Activated T-helper 17 cell treated with anti-CD3 and anti-CD28 coated beads, Interleukin-2, amount 50 U/mL, for 72 hours (primary cell): ENCODE measurements at regions not wholly inside any gene's neighbourhood (a gene's known extent, or its start where the extent isn't known, plus 50 kb on each side); places are given as distances from the start of the nearest gene placed in this dataset.

Experiments used
- ATAC-seq: fragments of 150-1000 bp; cut with Tn5 transposase; replicated peaks from 2 replicates; pipeline ENCODE4 v1.10.0; 2021; ENCODE audit warnings: mild to moderate bottlenecking, moderate library complexity
- H3K27ac Mint-ChIP-seq: one replicate; pipeline ENCODE4 v1.8.0; 2022; ENCODE audit warnings: mixed read lengths
- H3K27me3 Mint-ChIP-seq: one replicate; pipeline ENCODE4 v1.8.0; 2022; ENCODE audit warnings: mixed read lengths
- H3K36me3 Mint-ChIP-seq: one replicate; pipeline ENCODE4 v1.8.0; 2022; ENCODE audit warnings: low read depth, mild to moderate bottlenecking, mixed read lengths
- H3K4me1 Mint-ChIP-seq: one replicate; pipeline ENCODE4 v1.8.0; 2022; ENCODE audit warnings: mixed read lengths
- H3K4me3 Mint-ChIP-seq: one replicate; pipeline ENCODE4 v1.8.0; 2022; ENCODE audit warnings: mild to moderate bottlenecking, mixed read lengths
- H3K9me3 Mint-ChIP-seq: one replicate; pipeline ENCODE4 v1.8.0; 2022; ENCODE audit warnings: mixed read lengths

DNA sequence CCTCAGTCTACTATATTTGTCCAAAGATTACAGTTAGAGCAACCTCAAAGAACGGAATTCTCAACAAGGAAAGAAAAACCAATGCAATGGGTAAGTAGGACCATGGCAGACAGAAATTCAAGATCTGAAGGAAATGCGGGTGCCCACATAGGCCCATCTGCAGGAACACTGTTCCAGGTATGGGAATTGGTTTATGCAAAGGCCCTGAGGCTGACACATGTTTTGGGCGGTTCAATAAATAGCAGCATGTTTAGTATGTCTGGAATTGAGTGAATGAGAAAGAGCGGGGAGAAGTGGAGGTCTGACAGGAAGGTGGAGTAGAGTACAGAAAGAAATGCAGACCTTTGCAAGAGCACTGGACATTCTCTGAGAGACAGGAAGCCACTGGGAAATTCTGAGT lies 164.7 kb upstream of the KLF12 start:
- H3K27ac Mint-ChIP-seq = no peak overlapping the region
- H3K4me1 Mint-ChIP-seq = peaks cover 7% of the 10 kb centered on the region
- no peaks in the 10 kb centered on the region for H3K36me3 Mint-ChIP-seq
- H3K4me3 Mint-ChIP-seq = no peak overlapping the region
- ATAC-seq = no peak
- H3K9me3 Mint-ChIP-seq = no peaks in the 10 kb centered on the region
- H3K27me3 Mint-ChIP-seq = no peaks in the 10 kb centered on the region

DNA sequence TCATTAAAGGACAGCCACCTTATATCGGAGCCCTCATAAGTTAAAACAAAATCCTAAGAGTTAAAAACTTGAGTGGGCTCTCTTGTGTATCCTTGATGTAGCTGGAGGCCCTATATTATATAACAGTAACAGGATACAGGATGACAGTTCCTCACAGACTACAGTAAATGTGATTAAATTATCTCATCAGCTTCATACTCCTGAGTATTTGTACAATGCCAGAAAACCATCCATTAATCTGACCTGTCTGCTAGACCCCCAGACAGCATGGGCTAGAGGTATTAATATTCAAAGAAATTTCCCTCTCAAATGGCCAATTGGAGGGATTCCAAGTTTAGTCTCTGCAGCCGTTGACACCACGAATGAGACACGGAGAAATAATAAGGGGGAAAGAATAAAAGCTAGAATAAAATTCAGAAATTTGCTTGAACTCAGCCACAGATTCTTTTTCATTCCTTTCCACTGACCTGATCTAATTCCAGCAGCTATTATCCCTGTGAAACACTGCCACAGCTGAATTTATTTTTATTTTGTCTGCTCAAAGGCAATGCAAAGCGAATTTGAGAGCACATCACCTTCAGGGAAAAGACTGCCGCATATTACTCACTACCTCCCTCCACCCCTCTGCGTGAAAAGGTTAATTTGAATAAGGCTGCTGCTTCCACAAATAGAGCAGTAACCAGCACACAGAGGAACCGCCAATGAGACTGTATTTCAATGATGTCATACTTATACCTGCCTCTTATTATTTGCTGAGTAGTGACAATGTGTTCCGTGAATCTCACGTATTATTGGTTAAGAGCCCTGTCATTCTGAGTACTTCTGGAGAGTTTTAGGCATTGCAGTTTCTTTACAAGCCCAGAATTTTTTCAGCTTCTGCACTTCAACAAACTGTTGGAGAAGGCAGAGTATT lies 155.9 kb upstream of the KLF12 start:
- no peak overlapping the region for H3K4me3 Mint-ChIP-seq
- no peak overlapping the region for H3K27ac Mint-ChIP-seq
- H3K4me1 Mint-ChIP-seq = peaks cover 35% of the 10 kb centered on the region
- no peaks in the 10 kb centered on the region for H3K36me3 Mint-ChIP-seq
- no peaks in the 10 kb centered on the region for H3K9me3 Mint-ChIP-seq
- ATAC-seq = peak; percentile 65
- no peaks in the 10 kb centered on the region for H3K27me3 Mint-ChIP-seq

DNA sequence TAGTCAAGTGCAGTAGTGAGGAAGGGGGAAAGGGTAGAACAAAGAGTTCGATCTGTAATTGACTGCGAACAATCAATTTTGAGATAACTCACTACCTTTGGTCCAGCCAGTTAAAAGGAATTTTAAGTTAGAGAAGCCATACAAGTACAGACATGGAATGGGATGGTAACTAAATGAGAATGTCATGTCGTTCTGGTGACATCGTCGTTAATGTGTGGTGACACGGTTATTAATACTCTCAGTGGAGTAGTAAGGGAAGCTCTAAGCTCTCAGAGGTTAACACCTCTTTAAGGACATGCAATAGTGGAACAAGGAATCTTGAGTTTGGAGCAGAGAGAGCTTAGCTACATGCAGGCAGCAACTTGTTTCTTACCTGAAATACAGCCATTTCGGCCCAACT lies 154.9 kb upstream of the KLF12 start:
- no peak overlapping the region for H3K4me3 Mint-ChIP-seq
- H3K4me1 Mint-ChIP-seq = peaks cover 36% of the 10 kb centered on the region
- no peak for ATAC-seq
- H3K27me3 Mint-ChIP-seq = no peaks in the 10 kb centered on the region
- H3K36me3 Mint-ChIP-seq = no peaks in the 10 kb centered on the region
- H3K9me3 Mint-ChIP-seq = no peaks in the 10 kb centered on the region
- H3K27ac Mint-ChIP-seq = no peak overlapping the region

DNA sequence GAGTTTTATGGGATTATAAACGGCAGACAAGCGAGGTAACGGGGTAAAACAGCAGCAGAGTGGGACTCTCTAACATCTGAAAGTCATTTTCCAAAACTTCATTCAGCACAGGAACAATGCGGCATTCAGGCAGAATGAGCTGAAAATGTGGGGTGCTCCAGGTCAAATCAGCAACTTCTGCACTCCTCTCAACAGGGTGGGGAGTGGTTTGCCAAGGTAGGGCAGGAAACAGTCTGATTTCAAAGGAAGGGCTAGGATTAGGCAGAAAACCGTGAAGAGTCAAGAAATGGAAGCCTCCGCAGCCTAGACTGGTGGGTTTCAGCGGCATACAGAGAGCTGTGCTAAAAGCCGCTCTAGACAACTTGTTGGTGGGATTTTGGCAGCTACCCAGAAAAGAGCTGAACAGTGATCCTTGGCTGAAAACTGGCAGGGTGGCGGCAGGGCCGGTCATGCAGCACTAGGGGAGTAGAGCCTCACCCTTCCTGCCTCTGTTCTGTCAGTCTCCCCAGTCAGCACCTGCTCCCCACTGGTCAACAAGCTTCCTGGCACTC lies 154.2 kb upstream of the KLF12 start:
- no peaks in the 10 kb centered on the region for H3K9me3 Mint-ChIP-seq
- H3K36me3 Mint-ChIP-seq = no peaks in the 10 kb centered on the region
- peak overlapping the region; percentile 79 for H3K27ac Mint-ChIP-seq
- ATAC-seq = no peak
- no peaks in the 10 kb centered on the region for H3K27me3 Mint-ChIP-seq
- peak overlapping the region; percentile 68 for H3K4me3 Mint-ChIP-seq
- peaks cover 36% of the 10 kb centered on the region for H3K4me1 Mint-ChIP-seq

DNA sequence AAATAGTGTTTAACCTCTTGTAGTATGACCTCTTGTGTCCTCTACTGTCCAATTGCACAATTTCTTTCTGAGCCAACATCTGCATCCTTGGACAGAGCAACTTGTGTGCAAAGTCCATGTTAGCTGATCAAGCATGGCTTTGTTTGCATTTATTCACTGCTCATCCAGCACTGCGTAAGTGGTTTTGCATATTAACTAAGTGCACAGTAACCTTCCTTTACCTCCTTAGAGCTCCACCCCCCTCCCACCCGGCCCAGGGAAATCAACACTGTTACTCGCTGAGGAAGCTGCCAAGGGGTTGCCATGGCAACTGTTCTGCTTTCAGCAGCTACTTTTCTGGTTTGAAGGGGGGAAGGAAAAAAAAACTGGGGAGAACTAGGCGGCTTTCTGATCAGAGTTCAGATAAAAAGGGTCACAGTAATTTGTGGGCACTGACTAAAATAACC lies 153.5 kb upstream of the KLF12 start:
- no peaks in the 10 kb centered on the region for H3K36me3 Mint-ChIP-seq
- no peaks in the 10 kb centered on the region for H3K9me3 Mint-ChIP-seq
- H3K27me3 Mint-ChIP-seq = no peaks in the 10 kb centered on the region
- H3K27ac Mint-ChIP-seq = peak overlapping the region; percentile 79
- ATAC-seq = peak; percentile 59
- peak overlapping the region; percentile 68 for H3K4me3 Mint-ChIP-seq
- peaks cover 36% of the 10 kb centered on the region for H3K4me1 Mint-ChIP-seq

DNA sequence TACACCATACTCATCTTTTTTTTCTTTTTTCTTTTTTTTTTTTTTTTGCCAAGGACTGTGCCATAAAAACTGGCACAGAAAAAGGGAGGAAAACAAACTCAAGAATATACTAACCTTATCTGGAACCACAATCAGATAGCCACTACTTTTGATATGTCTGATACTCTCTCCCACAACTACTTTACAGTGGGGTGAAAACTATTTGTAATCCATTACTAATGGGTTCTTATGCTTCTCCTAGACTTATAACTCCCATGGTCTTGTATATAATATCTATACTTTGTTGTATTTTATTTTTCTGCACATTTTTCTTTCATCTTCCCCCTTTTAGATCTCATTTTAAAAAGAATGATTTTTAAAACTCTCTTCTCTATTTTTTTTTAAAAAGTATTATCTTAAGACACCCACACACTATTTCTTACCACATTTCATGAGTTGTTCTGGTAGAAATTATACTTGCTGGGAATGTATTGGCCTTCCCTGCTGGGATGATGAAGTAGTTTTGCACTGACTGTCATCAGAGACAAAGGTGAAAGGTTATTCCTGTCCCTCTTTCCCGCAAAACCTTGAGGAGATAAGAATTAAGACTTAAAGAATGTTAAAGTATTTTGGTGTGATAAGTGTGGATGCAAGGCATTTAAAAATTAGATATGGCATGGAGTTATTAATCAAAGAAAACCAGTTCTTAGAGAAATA lies 146.7 kb upstream of the KLF12 start:
- Mint-ChIP-seq H3K4me1 (peaks cover 23% of the 10 kb centered on the region), H3K27me3 (no peaks in the 10 kb centered on the region), H3K4me3 (no peak overlapping the region), H3K9me3 (peaks cover 3% of the 10 kb centered on the region), H3K36me3 (no peaks in the 10 kb centered on the region), H3K27ac (no peak overlapping the region)
- peak; percentile 74 for ATAC-seq

DNA sequence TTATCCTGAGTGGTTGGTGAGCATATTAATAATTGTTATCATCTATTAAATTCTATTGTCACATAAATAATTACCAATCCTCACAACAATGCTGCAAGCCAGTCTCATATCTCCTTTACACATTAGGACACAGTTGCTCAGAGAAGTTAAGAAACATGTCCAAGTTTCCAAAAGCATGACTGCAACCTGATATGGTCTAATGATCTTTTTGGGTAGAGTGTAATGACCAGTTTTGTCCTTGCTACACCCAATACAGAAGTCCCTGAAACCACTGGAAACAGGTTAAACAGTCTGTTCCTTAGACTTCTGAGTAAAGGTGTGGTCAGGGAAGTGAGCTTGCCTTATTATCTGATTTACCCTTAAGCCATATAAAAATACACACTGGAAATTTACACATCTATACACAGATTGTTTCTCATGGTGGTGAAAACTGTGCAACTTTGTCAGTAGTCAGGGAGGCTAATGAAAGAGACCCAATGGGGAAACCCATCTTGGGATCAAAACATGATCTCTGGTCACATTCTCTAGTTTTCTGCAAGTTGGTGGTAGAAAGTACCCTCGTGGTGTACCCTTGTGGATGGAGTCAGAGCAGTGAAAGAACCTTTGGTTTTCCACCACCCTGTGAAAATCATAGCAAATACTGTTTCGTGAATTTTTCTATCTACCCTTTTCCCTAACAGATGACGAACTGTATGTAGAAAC lies 146.0 kb upstream of the KLF12 start:
- peak; percentile 77 for ATAC-seq
- no peaks in the 10 kb centered on the region for H3K36me3 Mint-ChIP-seq

DNA sequence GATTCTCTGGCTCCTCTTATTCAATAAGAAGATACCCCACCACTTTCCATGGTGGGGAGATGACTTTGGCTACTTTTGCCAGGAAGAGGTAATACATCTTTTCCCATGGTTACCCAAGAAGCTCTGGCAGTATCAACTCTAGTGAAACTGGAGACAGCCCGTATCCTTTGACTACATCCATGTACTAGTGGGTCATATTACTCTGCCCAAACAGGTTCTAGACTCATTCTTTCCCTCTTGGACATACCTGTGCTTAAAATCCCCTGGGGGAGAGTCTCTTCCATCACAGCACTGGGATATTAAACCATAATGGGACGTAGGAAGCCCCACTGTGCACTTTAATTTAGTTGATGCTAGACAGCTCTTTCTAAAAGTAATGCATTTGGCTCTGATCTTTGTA lies 144.7 kb upstream of the KLF12 start:
- no peak overlapping the region for H3K4me3 Mint-ChIP-seq
- peaks cover 17% of the 10 kb centered on the region for H3K4me1 Mint-ChIP-seq
- ATAC-seq = no peak
- no peaks in the 10 kb centered on the region for H3K27me3 Mint-ChIP-seq
- H3K27ac Mint-ChIP-seq = no peak overlapping the region
- peaks cover 3% of the 10 kb centered on the region for H3K9me3 Mint-ChIP-seq
- no peaks in the 10 kb centered on the region for H3K36me3 Mint-ChIP-seq

More for the DNA sequence above, 146.0 kb upstream of the KLF12 start:
- peaks cover 17% of the 10 kb centered on the region for H3K4me1 Mint-ChIP-seq
- H3K9me3 Mint-ChIP-seq = peaks cover 3% of the 10 kb centered on the region
- no peaks in the 10 kb centered on the region for H3K27me3 Mint-ChIP-seq
- no peak overlapping the region for H3K4me3 Mint-ChIP-seq
- H3K27ac Mint-ChIP-seq = no peak overlapping the region

DNA sequence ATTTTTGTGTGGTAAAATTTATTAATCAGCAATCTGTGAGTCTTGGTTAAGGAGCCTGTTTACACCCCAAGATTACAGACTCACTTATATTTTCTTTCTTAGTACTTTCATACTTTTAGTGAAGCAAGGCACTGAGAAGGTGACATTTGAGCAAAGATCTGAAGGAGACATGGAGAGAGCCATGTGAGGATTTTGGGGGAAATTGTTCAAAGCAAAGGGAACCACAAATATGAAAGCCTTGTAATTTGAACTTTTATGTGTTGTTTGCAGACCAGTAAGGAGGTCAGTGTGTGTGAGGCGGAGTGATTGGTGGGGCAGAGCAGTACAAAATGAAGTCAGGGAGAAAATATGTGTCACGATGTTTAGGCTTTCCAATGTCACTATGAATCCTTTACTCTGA lies 140.7 kb upstream of the KLF12 start:
- Mint-ChIP-seq H3K27ac (no peak overlapping the region), H3K36me3 (no peaks in the 10 kb centered on the region), H3K4me3 (no peak overlapping the region), H3K4me1 (peaks cover 13% of the 10 kb centered on the region), H3K9me3 (peaks cover 3% of the 10 kb centered on the region), H3K27me3 (no peaks in the 10 kb centered on the region)
- ATAC-seq = no peak

DNA sequence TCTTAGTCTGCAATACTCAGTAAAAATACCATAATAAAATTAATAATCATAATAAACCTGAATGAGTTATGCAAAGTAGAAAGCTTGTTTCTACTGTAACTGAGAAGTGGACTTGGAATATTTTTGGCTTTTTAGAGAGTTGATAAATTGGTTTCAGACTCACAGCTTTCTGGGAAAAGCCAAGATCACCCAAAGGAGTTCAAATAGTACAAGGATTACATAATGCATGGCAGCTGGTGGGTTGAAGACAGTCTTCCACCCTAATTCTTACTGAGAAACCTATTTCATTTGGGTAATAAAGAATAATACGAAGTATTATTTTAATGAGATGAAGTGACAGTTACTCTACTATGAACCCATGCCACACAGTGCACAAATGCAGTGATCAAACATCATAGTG lies 139.4 kb upstream of the KLF12 start:
- no peaks in the 10 kb centered on the region for H3K27me3 Mint-ChIP-seq

DNA sequence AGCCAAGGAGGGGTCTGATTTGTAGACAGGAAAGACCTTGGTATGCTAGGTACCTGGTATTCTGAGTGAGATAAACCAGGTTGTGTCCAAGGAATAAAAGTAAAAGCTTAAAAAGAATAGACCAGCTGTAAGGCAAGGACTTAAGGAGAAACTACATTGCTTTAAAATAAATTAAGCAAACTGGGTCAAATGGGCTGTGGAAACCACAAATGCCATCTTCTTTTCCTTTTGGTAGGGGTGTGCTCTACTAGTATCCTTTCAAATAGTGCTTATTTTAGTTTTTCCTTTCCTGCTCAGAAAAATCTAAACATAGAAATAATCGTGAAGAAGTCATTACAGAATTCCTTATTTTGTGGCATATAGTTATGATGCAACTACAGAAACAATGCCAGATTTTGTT lies 138.6 kb upstream of the KLF12 start:
- peaks cover 3% of the 10 kb centered on the region for H3K9me3 Mint-ChIP-seq
- peaks cover 13% of the 10 kb centered on the region for H3K4me1 Mint-ChIP-seq
- H3K27me3 Mint-ChIP-seq = no peaks in the 10 kb centered on the region
- no peak for ATAC-seq
- no peak overlapping the region for H3K4me3 Mint-ChIP-seq
- H3K36me3 Mint-ChIP-seq = no peaks in the 10 kb centered on the region
- H3K27ac Mint-ChIP-seq = no peak overlapping the region

More for the DNA sequence above, 139.4 kb upstream of the KLF12 start:
- Mint-ChIP-seq H3K36me3 (no peaks in the 10 kb centered on the region), H3K4me3 (no peak overlapping the region), H3K9me3 (peaks cover 3% of the 10 kb centered on the region), H3K27ac (no peak overlapping the region), H3K4me1 (peaks cover 13% of the 10 kb centered on the region)
- no peak for ATAC-seq

DNA sequence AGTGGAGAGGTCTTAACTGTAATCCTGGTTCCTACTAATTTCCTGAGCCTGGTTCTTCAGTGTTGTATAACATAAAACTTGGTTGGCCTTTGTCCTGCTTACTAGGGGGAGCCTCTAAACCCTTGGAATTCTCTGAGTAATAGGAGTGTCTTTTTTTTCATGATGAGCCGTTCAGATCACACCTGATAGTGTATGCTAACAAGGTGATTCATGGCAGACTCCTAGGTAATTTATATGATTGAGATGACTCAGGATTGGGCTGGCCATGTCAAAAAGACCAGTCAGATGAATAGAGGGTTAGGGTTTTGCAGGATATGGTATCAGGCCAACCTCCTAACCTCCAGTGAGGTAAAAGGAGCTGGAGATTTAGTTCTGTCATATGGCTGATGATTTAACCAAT lies 135.8 kb upstream of the KLF12 start:
- Mint-ChIP-seq H3K4me1 (peaks cover 4% of the 10 kb centered on the region), H3K36me3 (no peaks in the 10 kb centered on the region), H3K27ac (no peak overlapping the region), H3K27me3 (no peaks in the 10 kb centered on the region), H3K9me3 (peaks cover 7% of the 10 kb centered on the region), H3K4me3 (no peak overlapping the region)
- peak; percentile 72 for ATAC-seq

DNA sequence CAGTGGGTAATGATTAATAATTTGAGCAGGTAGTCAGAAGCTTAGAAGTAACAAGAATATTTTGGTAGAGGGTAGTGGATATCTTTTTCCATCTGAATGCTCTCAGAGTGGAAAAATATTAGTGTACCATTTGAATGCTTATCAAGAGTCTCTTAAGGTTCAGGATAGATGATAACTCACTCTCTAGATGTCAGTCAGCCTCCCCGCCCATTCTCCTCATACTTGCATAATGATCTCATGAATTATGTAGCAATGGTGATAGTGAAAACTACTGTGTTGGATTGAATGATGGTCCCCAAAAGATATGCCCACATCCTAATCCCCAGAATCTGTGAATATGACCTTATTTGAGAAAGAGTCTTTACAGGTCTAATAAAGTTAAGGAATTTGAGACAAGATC lies 132.7 kb upstream of the KLF12 start:
- H3K4me3 Mint-ChIP-seq = no peak overlapping the region
- H3K36me3 Mint-ChIP-seq = no peaks in the 10 kb centered on the region
- ATAC-seq = peak; percentile 26
- H3K4me1 Mint-ChIP-seq = no peaks in the 10 kb centered on the region
- H3K27ac Mint-ChIP-seq = no peak overlapping the region
- H3K27me3 Mint-ChIP-seq = no peaks in the 10 kb centered on the region
- peaks cover 10% of the 10 kb centered on the region for H3K9me3 Mint-ChIP-seq

DNA sequence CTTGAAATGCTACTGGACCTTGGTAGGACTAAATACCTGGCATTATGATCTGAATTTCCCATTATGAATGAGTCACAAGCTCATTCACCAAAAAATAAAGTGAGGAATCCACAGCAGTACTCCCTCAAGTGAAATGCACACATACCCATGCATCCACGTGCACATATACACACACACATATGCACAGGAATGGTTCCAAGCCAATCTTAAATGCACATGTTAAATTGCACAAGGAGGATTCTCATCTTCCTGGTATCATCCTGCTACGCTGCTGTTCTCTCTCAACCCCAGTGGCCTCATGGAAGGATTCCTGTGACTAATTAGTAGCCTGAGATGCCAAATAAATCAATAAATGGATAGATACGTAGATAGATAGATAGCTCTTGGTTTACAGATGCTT lies 132.1 kb upstream of the KLF12 start:
- H3K36me3 Mint-ChIP-seq = no peaks in the 10 kb centered on the region
- H3K4me3 Mint-ChIP-seq = no peak overlapping the region
- no peak for ATAC-seq
- no peak overlapping the region for H3K27ac Mint-ChIP-seq
- H3K27me3 Mint-ChIP-seq = no peaks in the 10 kb centered on the region
- H3K9me3 Mint-ChIP-seq = peaks cover 10% of the 10 kb centered on the region
- no peaks in the 10 kb centered on the region for H3K4me1 Mint-ChIP-seq
